Left cardiac atrium (tissue), 4 donors: ENCODE measurements at regions not wholly inside any gene's neighbourhood (a gene's known extent, or its start where the extent isn't known, plus 50 kb on each side); places are given as distances from the start of the nearest gene placed in this dataset.
"Not testable (repeated sequence)": the region's sequence is repeated elsewhere in the genome, so short reads cannot be mapped to it uniquely, and the experiment has no call there.

Experiments
- ATAC-seq, 2 donors: fragments of 200-7000 bp; cut with Tn5 transposase; one replicate each; pipeline ENCODE4 v1.9.1; 2020; ENCODE audit warnings: mild to moderate bottlenecking in 2 of 2, moderate library complexity in 2 of 2
- DNase-seq: peaks from one replicate; pipeline ENCODE4 v3.0.0-alpha.2; 2020
- intact Hi-C, 2 donors: fragments of 100-400 bp; cut with DNase I; formaldehyde crosslinking; loops; one replicate each; pipeline versions ENCODE4 v1.14.1 to v1.15.1; 2022 to 2023
- donor health status: DM: no; HTN: yes; CAD: no.
- donor health status: DM: no; HTN: yes; CAD: no; lungs with severe emphysema.
- donor health status: DM: yes; HTN: yes; CAD: no.
- donor health status: Dilated cardiomyopathy.

GRCh38 chrX:125089761-125090445, 229.8 kb upstream of the TEX13C start:
- ATAC-seq (no peak), DNase-seq (no peak)
- intact Hi-C loops, result no loop called here

- DNase-seq (no peak), ATAC-seq (no peak)
- intact Hi-C loops, result no loop called here
Measured at GRCh38 chrX:125093852-125094251, 225.8 kb upstream of the TEX13C start.

- DNase-seq, result no peak
- no peak for ATAC-seq
- intact Hi-C loops, result no loop called here
Measured at GRCh38 chrX:125094901-125095300, 224.8 kb upstream of the TEX13C start.

GRCh38 chrX:125096469-125096868, 223.2 kb upstream of the TEX13C start:
- ATAC-seq (no peak), DNase-seq (no peak)
- intact Hi-C loops, result no loop called here

GRCh38 chrX:125096870-125097269, 222.8 kb upstream of the TEX13C start:
- intact Hi-C loops, result no loop called here
- DNase-seq, result no peak
- no peak for ATAC-seq

- intact Hi-C loops, result no loop called here
- DNase-seq, result no peak
- ATAC-seq, result no peak
Measured at GRCh38 chrX:125101971-125102755, 217.5 kb upstream of the TEX13C start.

GRCh38 chrX:125103693-125104092, 216.0 kb upstream of the TEX13C start:
- DNase-seq, result no peak
- no peak for ATAC-seq
- intact Hi-C loops, result no loop called here

- no peak for DNase-seq
- ATAC-seq, result no peak
- intact Hi-C loops, result no loop called here
Measured at GRCh38 chrX:125108921-125109320, 210.8 kb upstream of the TEX13C start.

- intact Hi-C loops, result no loop called here
- DNase-seq, result no peak
Measured at GRCh38 chrX:125131164-125131563, 188.5 kb upstream of the TEX13C start.

GRCh38 chrX:125132274-125132673, 187.4 kb upstream of the TEX13C start:
- no peak for DNase-seq
- intact Hi-C loops, result no loop called here

More at GRCh38 chrX:125131164-125131563, 188.5 kb upstream of the TEX13C start:
- no peak for ATAC-seq

GRCh38 chrX:125137521-125137920, 182.2 kb upstream of the TEX13C start:
- intact Hi-C loops, result no loop called here
- ATAC-seq, result no peak

More at GRCh38 chrX:125132274-125132673, 187.4 kb upstream of the TEX13C start:
- ATAC-seq, result no peak

GRCh38 chrX:125150231-125150630, 169.4 kb upstream of the TEX13C start:
- ATAC-seq, result no peak
- DNase-seq, result no peak
- intact Hi-C loops, result no loop called here

More at GRCh38 chrX:125137521-125137920, 182.2 kb upstream of the TEX13C start:
- DNase-seq, result no peak

GRCh38 chrX:125151146-125151545, 168.5 kb upstream of the TEX13C start:
- intact Hi-C loops, result no loop called here
- DNase-seq, result no peak
- ATAC-seq, result no peak

GRCh38 chrX:125152011-125152410, 167.7 kb upstream of the TEX13C start:
- intact Hi-C loops, result no loop called here
- ATAC-seq, result no peak
- DNase-seq, result no peak

- ATAC-seq (no peak), DNase-seq (no peak)
- intact Hi-C loops, result no loop called here
Measured at GRCh38 chrX:125153621-125154020, 166.1 kb upstream of the TEX13C start.

- intact Hi-C loops, ATAC-seq, DNase-seq: not testable (repeated sequence)
Measured at GRCh38 chrX:125154288-125155257, 165.1 kb upstream of the TEX13C start.

- intact Hi-C loops, result not testable (repeated sequence)
Measured at GRCh38 chrX:125155296-125156033, 164.2 kb upstream of the TEX13C start.

GRCh38 chrX:125170459-125170858, 149.2 kb upstream of the TEX13C start:
- no peak for ATAC-seq
- no peak for DNase-seq
- intact Hi-C loops, result no loop called here

More at GRCh38 chrX:125155296-125156033, 164.2 kb upstream of the TEX13C start:
- ATAC-seq, DNase-seq: not testable (repeated sequence)

- ATAC-seq (no peak), DNase-seq (no peak)
Measured at GRCh38 chrX:125172531-125172930, 147.1 kb upstream of the TEX13C start.

More at GRCh38 chrX:125172531-125172930, 147.1 kb upstream of the TEX13C start:
- intact Hi-C loops, result no loop called here
